GM19023 (cell line): ENCODE measurements at regions not wholly inside any gene's neighbourhood (a gene's known extent, or its start where the extent isn't known, plus 50 kb on each side); places are given as distances from the start of the nearest gene placed in this dataset.
"Not testable (repeated sequence)": the region's sequence is repeated elsewhere in the genome, so short reads cannot be mapped to it uniquely, and the experiment has no call there.

ENCODE experiments used
- ATAC-seq: cut with Tn5 transposase; IDR thresholded peaks from one replicate; pipeline ENCODE4 v1.9.1; 2021; ENCODE audit warnings: mild to moderate bottlenecking, moderate library complexity; ENCODE audit not compliant: unreplicated experiment

DNA sequence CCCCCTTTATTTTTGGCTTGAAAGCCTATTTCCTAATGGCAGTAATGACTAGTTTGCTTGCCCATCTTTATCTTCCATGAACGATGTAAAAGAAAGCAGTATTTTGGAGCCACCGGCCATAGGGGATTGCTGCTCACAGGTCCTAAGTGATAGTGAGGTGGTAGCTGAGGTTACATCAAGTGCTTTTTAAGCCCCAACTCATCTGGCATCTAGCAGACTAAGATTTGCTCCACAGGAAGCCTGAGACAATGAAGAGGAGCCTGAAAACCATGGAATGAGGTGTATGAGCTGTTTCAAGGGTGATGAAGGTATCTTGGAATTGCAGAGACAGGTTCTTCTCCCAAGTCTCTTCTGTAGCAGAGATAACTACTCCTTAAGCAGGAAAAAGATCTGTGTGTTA lies 496.3 kb downstream of the XPNPEP1 start:
- ATAC-seq: no peak

DNA sequence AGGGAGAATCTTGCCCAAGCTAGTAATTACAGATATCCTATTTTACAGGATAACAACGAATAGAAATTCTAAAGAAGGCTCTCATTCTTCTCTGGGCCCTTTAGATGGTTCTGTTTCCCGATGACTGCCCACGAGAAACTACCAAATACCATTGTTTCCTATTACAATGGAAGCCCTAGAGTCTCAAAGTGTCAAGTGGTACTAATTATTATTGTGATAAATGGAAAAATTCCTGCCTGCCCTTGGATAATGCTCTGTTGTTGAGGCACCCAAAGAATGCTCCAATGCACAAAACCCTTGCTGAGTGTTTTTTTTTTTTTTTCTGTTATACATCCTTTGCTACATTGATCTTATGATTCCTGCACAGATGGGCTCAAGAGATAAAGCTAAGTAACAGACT lies 504.5 kb downstream of the XPNPEP1 start:
- no peak for ATAC-seq

DNA sequence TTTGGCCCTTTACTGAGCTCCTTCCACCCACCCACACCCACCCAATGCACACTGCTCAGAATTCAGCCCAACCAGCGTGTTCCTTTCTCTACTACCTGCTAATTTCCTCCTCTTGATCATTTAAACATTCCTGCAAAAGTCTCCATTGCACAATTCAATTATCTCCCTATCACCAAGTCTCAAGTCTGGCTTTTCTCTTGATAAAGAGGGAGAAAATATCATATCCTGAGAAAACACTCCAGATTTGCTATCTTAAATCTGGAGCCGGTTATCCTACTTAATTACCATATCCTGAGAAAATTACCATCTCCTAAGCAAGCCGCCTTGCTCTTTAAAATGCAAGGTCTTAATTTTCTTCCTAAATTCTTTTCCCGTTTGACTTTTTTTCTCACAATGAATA lies 505.5 kb downstream of the XPNPEP1 start:
- ATAC-seq: no peak

DNA sequence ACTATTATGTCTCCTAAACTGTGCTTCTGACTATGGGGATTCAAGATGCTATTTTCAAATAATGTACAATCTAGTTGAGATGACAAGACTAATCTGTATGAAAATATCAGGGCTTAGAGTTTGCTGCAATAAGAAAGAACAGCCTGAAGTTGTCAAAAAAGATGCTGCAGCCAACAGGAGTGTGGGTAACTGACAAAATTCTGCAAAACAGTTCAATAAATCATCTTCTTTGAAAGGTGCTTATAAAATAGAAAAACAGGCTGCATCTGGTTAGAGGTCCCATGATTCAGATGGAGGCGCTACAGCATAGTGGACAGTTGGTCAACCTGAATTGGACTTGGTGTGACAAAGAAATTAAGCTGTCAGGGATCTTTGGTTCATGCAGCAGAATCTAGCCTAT lies 511.0 kb downstream of the XPNPEP1 start:
- no peak for ATAC-seq

- ATAC-seq: no peak
Observed at GRCh38 chr10:109411917-109412316, 511.4 kb downstream of the XPNPEP1 start.

GRCh38 chr10:109405338-109405737 lies 518.0 kb downstream of the XPNPEP1 start:
- no peak for ATAC-seq

DNA sequence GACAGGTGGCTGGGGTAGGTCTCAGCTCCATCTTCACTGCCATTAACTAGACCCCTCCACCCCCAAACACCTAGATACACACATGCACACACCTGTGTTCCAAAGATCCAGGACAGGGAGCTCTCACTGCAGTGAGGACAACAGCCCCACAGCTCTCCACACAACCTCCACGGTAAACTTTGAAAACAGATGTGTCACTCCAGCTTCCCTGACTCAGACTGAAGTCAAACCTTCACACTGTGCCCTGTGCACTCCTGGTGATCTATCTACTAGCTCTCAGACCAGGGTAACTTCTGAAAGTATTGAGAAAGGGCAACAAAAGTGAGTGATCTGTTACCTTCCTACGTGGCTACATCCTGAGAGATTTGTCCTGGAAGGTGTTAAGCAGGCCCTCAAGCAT lies 519.8 kb downstream of the XPNPEP1 start:
- no peak for ATAC-seq

DNA sequence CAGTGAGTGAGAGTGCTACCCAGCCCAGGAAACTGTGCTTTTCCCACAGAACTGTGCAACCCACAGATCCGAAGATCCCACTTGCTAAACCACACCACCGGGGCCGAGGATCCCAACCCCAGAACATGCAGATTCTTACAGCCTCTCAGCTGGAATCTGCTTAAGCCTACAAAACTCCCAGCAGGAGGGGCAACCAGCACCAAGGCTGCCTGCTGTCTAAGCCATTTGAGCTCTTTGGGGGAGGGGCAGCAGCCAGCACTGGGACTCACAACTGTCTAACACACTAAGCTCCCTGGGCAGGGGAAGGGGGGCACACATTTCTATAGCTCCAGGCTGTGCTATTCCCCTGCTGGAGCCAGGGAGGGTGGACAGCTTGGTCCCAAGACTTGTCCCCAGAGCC lies 529.9 kb downstream of the XPNPEP1 start:
- ATAC-seq: no peak

- ATAC-seq: no peak
Observed at GRCh38 chr10:109386921-109387320, 536.4 kb downstream of the XPNPEP1 start.

- no peak for ATAC-seq
Observed at GRCh38 chr10:109386101-109386500, 537.2 kb downstream of the XPNPEP1 start.

DNA sequence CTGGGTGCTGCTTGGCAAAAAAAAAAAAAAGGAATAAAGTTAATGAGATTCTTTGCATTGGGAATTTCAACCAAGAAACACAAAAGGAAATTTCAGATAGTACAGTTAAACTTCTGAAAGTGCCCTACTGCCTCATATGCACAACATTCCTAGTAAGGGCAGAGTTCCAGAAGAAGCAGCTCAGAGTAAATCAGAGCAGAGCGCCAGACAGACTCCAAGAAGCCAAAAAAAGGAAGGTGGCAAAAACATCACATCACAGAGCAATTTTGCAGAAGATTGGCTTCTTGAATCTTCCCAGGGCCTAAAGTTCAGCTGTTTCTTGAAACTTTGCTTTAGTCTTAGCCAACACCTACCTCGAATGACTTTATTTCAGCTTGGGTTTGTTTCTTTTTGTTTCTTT lies 544.1 kb downstream of the XPNPEP1 start:
- no peak for ATAC-seq

DNA sequence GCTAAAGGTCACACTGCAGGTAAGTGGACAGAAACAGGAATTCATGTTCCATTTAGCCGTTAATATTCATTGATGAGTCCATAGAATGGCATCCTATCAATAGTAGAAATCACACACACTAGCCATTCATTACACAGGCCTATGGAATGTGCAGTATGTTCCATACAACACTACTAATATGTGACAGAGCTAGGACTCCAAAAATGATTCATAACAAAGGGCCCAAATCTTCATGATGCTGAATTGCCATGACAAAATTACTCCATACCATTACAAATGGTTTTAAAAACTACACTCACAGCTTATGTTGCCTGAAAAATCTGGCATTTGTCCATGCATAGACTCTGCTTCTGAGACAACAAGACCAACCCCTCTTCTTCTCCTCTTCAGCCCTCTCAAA lies 549.1 kb downstream of the XPNPEP1 start:
- ATAC-seq: no peak

DNA sequence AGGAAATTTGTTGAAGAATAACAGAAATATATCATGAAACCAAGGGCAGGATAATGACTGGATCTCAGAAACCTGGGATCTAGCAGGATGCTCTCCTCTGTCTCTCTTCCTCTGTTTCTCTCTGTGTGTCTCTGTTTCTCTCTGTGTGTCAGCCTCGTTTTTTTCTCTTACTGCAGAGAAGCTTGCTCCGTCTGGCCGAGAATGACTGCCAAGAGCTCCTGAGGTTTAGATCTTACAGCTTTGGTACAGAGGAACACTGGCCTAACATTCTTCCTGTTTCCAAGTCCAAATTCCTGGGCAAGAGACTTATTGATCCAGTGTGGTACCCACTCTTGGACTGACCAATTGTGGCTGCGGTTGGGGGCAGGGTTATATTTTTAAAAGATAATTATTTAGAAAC lies 564.0 kb downstream of the XPNPEP1 start:
- no peak for ATAC-seq

DNA sequence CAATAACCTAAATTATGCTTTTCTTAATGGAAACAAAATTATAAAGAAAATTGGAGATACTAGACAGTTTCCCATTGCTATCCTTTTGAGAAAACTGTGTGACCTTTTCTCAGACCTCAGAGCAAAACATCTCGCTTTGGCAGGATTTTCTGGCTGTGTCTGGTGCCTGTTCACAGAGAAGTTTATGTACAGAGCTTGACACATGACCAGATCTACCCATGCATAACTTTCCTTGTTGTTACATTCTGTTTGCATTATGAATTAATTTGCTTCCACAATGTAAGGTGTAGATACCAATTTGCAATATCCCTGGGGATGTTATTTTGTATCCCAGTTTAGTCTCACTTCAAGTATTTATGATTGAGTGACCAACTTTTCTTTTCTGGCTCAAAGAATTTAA lies 565.0 kb downstream of the XPNPEP1 start:
- ATAC-seq: no peak

DNA sequence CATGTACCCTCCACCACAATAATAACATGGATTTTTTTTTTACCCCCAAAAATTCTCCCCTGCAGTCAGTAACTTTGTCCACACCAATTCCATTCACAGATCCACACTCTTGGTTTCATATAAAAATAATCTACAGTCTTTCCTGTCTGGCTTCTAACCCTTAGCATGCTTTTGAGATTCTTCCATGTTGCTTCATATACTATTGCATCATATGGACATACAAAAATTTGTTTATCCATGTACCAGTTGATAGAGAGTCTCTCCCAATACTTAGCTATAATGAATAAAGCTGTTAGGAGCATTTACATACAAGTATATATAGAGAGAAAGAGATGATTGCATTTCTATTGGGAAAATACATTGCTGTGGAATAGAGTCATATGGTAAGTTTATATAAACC lies 575.0 kb downstream of the XPNPEP1 start:
- ATAC-seq: no peak

GRCh38 chr10:109343293-109343692 lies 580.0 kb downstream of the XPNPEP1 start:
- ATAC-seq: no peak

DNA sequence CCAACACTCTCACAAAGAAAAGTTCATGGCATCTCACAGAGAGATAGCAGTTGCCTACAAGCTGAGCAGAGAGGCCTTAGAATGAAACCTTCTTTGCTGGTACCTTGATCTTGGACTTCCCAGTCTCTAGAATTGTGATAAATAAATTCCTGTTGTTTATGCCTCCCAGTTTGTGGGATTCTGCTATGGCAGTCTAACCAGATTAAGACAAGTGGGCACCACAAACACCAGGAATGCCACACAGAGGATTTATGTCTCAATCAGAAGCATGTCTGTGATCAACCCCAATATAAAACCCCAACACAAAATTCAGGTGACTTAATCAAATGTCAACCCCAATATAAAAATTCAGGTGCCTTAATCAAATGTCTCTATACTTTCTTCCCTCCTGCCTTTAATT lies 581.3 kb downstream of the XPNPEP1 start:
- ATAC-seq: no peak

GRCh38 chr10:109328001-109328400 lies 595.3 kb downstream of the XPNPEP1 start:
- ATAC-seq: no peak

- no peak for ATAC-seq
Observed at GRCh38 chr10:109327266-109327665, 596.0 kb downstream of the XPNPEP1 start.

- ATAC-seq: no peak
Observed at GRCh38 chr10:109324721-109325120, 598.6 kb downstream of the XPNPEP1 start.

DNA sequence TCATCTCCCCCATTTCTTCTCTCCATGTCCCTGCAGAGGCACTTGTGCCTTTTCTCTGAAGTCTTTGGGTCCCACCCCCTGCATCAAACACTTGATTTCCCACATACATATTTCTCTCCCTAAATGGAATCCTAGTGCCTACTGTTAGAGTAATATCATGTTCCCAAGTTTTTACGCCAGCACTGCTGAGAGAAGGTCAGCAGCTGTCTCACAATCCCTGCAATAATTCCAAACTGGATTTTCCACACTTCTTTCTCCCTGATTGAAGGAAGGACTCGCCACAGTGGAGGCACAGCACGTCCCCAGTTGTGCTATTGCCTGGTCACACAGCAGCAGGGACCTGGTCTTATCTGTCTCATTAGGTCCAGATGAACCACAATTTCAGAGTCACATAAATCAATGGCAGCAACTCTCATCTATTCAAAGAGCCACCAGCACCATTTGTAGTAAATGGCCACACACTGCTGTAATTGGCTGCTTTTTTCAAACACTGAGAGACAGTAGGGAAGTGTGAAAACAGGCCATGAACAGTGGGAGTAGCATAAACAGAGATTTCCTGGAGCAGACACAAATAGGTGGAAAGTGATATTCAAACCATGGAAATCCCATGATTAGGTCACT lies 605.5 kb downstream of the XPNPEP1 start:
- ATAC-seq: no peak

GRCh38 chr10:109314016-109314415 lies 609.3 kb downstream of the XPNPEP1 start:
- ATAC-seq: not testable (repeated sequence)

DNA sequence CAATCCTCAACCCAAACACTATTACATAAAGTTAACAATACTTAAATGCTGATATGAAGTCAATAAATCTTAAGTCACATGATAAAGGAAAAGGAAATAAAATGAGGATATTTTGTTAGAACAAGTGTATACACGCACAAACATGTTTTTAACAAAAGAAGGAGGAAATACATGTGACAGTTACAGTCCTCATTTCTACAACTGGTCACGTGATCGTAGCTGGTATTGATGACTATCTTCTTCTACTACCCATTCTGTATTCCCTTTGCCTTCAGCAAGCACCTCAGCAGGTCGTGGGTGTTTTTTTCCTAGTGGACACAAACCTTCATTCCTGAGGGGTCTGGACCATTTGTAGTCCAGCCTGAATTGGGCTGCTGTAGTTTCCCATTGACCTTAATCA lies 610.8 kb downstream of the XPNPEP1 start:
- ATAC-seq: not testable (repeated sequence)
